Prostate gland (tissue), 2 donors: ENCODE measurements at regions not wholly inside any gene's neighbourhood (a gene's known extent, or its start where the extent isn't known, plus 50 kb on each side); places are given as distances from the start of the nearest gene placed in this dataset.

Experiments
- CTCF ChIP-seq, 4 experiments: fragments of 200-600 bp in 2 of 4; fragments of 450-650 bp in 2 of 4; sonication (generic) in 2 of 4; IDR thresholded peaks; 1 replicate in 3 of 4; 2 replicates in 1 of 4; pipeline ENCODE4 v1.5.1; 2016 to 2019; ENCODE audit warnings: antibody characterized with exemption in 4 of 4, mild to moderate bottlenecking in 2 of 4, moderate library complexity in 2 of 4
- POLR2A ChIP-seq: fragments of 450-650 bp; IDR thresholded peaks from one replicate; pipeline ENCODE4 v1.6.1; 2016; ENCODE audit warnings: antibody characterized with exemption, mild to moderate bottlenecking

GRCh38 chr20:39699166-39699725 is 737.1 kb downstream of the DHX35 start:
- TF ChIP-seq CTCF (IDR thresholded peaks at IDR 0.05) (no peak), POLR2A (no peak)
